DLD1 (cell line): ENCODE measurements at regions not wholly inside any gene's neighbourhood (a gene's known extent, or its start where the extent isn't known, plus 50 kb on each side); places are given as distances from the start of the nearest gene placed in this dataset.
"Not testable (repeated sequence)": the region's sequence is repeated elsewhere in the genome, so short reads cannot be mapped to it uniquely, and the experiment has no call there.

Source experiments
- in situ Hi-C: cut with HindIII; loops from 2 replicates; pipeline ENCODE4 v1.10.0; 2017; ENCODE audit warnings: low sequenced_read_pairs

DNA sequence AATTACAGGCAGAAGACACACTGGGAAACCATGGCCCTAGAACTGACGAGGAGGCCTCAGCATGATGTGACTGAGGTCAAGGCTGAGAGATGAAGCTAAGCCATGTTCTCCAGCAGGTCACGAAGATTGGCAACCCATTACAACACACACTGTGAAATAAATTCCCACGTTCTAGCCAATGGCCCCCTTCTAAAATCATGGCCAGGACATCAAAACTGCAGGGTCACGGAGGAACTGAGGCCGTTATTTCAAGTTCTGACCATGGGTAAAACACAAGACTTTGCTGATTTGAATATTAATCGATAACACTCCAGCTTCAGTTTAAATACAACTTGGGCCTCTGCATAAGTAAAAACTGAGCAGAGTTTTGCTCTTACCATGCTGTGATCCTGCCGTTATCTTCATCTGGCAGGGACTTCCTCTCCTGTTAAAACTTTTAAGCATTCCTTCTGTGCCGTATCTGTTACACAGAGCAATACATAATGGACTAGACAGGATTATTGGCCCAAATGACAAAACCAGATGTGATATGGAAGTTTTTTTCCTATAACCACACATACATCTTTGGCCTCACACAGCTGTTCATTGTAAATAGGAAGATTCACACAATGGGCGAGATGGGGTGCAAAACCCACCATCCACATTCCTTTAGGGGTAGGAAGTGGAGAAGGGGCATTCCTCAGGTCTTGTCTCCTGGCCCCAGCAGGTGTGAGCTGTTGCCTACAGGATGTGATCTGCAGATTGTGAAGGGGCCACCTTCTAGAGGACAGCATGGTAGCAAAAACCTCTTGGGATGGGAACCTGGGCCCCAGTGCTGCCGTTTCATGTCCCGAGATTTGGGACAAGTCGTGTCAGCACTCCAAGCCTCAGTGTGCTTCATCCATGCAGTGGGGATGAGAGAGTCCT is 207.4 kb downstream of the OPA1 start:
- in situ Hi-C loops = no loop called here

DNA sequence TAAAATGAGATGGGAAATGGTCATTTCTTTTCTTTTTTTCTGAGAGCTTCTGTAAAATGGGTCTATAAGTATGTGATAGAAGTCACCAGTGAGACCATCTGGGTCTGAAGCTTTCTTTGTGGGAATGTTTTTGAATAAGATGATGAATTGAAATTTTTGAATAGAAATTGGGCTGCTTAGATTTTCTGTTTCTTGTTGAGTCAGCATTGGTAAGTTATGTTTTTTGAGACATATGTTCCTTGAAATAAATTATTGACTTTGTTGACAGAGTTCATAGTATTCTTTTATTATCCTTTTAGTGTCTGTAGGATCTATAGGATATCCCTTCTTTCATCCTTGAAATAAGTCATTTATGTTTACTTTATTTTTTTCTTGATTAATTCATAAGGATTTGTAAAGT is 208.1 kb downstream of the OPA1 start:
- in situ Hi-C loops = no loop called here

DNA sequence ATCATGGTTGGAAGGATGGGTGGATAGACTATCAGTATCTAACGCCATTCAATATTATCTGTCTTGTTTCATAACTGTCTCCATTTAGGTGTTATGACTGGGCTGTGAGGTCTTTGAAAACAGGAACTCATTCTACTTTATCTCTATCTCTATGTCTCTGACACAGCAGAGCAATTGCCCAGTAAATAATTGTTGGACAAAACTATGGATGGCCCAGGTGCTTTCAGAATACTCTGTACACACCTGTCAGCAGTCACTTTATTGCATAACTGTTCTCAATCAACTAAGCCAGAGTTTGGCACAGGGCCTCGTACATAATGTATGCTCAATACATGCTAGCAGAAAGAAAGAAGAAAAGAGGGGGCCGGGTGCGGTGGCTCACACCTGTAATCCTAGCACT is 210.3 kb downstream of the OPA1 start:
- in situ Hi-C loops = no loop called here

DNA sequence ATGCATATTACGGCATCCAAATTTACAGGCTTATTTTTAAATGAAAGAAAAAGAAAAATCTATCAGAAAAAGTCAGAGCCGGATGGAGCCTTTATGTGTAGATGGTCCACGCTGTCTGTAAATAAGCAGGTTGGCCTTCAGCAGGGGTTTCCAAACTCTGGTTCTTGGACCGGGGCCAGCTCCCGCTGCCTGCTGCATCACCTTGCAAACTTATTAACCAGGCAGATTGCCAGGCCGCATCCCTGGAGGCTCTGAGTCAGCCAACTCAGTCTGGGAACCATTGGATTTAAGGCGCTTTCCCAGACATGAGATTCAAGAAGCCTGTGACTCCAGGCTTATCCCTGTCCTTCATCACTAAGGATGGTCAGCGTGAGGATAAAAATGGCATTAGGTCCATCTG is 212.4 kb downstream of the OPA1 start:
- in situ Hi-C loops = no loop called here

DNA sequence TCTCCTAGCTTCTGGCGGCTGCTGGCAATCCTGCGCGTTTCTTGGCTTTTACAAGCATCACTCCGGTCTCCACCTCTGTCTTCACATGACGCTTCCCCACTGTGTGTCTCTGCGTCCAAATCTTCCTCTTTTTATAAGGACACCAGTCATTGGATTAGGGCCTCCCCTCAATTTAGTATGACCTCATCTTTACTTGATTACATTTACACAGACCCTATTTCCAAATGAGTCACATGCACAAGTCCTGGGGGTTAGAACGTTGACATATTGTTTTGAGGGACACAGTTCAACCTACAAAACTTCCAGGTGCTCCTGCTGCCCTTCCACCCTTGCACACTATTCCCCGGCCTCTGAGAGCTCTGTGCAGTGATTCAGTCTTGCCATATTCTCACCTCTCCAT is 215.3 kb downstream of the OPA1 start:
- in situ Hi-C loops = no loop called here

DNA sequence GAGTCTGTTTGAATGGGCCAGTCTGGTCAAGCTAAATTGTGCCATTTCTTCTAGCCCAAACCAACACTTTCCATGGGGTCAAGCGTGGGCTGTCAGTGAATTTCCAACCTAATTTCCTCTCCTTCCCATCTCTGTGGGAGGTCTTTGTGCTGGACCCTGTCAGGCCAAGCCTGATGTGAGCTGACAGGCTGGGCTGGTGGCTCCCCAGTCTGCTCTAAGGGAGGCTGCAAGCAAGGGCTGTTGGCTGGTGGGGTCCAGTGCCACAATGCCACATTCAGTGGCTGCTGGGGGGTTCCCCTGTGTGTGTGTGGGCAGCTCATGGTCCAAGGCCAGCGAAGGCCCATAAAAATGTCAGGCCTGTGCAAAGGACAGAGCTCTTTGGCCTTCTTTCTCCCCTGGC is 216.1 kb downstream of the OPA1 start:
- in situ Hi-C loops = no loop called here

DNA sequence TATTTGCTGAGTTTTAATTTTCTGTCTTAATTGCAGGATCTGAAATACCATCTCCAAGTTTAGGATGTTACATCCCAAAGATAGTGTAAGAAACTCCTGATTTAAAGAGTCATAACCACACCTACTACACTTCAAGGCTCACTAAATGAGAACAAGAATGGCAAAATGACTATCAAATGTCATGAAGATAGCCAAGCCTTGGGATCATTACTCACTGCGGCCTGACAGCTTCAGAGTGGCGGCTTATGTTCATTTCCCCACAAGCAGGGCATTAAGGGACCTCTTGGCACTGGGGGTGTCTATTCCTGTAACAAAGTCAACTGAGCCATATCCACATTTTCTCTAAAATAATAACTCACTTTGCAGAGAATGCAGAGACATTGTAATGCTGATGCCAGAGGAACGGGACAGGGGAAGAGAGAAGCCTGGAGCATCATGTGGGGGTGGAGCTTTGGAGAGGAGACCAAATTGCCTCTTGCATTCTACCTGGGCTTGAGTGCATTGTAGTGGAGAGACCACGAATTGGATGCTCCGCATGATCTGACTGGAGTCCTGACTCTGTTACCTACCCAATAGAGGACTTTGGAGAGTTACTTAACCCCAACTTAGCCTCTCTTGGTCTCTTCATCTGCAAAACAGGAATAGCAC is 219.2 kb downstream of the OPA1 start:
- in situ Hi-C loops = no loop called here

DNA sequence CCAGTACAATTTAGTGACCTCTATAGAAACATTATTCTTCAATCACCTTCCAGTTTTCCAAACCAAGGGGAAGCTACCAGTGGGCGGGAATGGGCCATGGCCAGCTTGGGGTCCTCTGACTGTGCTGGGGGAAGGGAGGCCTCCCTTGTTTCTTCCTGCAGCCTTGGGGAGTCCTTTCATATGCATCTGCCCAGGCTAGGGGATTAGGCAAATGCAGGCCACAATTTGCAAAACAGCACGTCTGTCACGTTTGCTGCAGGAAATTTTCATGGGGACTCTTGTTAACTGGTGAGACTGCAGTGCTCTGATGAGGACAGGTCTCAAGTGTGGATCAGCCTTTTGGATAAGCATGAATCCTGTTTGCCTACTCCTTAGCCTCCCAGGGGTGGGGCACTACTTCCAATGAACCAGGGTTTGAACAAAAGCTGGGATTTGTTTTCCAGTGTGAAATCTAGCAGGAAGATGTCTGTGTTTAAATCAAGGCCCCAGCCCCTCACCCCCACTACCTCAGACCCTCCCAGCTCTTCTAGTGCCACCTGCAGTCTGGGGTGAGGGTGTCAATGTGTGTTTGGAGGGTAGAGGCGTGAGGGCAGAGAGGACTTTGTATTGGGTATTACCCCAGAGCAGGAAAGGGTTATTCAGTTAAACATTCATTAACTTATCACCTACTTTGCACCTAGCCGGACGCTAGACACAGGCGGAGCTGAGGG is 219.9 kb downstream of the OPA1 start:
- in situ Hi-C loops = no loop called here

DNA sequence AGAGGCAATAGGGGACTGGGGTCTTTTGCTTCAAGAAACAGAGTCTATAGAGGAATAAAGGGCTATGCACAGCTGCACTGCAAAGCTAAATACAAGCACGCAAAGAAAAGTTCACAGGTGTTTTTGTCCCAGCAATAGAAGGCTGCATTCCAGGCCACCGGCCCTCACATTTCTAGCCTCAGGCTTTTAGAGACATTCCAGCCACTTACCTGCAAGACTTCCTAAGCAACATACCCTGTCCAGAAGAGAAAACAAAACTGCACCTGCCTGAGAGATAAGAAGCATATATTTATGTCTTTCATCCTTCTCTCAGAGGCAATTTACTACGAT is 220.5 kb downstream of the OPA1 start:
- in situ Hi-C loops = no loop called here

DNA sequence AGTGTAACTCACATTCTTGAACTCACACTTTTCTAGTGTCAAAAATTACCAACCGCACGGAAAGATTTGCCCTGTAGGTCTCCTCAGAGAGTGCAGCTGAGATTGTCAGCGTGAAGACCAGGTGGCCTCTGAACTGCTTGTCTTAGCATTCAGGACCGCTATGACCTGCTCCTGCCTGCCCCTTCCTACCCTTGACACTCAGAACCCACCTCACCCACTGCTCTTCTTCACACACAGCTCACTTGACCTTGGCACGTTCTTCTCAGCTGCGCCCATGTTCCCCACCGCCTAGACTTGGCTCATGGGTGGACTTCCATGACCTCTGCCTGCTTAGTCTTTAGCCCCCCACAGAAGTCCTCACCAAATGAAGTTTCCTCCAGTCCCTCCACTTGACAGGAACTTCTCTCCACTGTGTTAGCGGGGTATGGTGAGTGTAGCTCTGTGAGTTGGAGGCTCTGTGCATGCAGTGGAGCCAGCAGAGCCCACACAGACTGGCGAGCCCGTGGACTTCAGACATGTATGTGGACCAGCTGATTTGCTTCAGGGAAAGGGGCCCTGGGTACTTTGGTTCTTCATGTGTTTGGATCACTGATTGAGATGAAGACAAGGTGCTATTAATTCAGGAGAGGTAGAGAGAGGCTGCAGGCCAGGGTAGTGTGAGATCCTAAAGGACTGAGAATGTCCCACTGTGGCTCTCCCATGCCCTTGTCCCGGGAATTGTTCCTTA is 221.3 kb downstream of the OPA1 start:
- in situ Hi-C loops = no loop called here

DNA sequence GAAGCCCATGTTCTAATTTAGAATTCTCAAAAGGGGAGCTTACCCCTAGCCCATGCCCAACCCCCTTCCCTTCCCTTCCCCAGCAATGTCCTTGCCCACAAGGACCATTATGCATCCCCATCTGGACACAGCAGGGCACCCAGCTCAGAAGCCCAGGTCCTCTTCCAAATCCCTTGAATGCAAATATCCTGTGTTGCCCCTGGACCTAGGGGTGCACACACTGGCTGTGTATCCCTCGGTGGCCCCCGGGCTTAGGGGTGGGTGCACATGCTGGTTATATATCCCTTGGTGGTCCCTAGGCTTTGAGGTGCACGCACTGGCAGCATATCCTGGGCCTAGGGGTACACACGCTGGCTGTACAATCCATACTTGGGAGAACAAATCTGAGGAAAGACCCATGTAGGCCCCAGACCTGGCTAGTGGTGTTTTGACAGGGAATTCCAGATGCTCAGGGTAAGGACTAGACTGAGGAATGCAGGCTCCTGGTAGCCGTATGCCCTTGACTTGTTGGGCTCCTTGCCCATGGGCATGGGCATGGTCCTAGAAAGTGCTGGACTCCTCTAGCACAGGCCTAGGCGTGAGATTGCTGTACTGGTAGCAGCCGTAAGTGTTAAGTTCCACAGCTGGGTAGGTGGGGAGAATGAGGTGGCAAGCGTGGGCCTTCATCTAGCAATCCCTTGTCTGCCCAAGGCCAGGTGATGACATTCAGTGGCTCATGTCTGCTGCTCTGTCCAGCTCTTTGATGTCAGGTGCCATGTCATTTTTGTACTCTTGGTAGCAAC is 222.4 kb downstream of the OPA1 start:
- in situ Hi-C loops = no loop called here

DNA sequence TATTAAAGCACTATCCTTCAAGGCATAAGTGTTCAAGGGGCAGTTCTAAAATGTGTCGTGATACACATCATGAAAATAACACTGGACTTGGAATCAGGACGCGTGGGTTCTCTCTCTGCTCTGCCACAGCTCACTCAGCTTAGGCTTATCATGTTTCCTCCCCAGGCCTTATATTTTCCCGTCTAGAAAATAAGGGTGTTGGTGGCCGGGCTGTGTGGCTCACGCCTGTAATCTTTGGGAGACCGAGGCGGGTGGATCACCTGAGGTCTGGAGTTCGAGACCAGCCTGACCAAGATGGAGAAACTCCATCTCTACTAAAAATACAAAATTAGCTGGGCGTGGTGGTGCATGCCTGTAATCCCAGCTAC is 223.0 kb downstream of the OPA1 start:
- in situ Hi-C loops = no loop called here

DNA sequence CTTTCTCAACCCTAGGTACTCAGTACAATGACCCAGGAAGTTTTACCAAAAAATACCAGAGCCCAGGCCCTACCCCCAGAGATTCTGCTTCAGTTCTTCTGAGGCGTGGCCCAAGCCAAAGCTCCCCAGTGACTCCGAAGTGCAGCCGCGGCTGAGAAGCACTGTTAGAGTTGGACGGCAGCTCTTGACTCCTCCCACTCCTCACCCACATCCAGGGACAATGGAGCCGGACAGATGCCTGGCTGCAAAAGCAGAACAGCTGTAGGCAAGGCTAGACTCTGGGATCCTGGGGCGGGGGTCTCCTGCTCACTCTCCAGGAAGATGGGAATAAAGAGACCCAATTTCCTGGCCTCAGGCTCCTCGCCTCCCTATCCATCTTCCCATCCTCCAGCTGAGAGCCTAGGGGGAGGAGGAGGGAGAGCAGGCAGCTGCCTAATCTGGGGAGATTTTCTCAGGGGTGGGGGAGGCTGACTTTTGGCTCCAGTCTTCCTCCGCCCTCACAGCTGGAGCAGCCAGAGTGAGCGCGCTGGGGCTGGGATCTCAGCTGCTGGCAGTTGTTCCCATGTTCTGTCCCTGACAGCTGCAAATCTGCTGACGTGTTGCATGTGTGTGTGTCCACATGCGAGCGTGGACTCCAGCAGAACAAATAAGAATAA is 223.8 kb downstream of the OPA1 start:
- in situ Hi-C loops = no loop called here

DNA sequence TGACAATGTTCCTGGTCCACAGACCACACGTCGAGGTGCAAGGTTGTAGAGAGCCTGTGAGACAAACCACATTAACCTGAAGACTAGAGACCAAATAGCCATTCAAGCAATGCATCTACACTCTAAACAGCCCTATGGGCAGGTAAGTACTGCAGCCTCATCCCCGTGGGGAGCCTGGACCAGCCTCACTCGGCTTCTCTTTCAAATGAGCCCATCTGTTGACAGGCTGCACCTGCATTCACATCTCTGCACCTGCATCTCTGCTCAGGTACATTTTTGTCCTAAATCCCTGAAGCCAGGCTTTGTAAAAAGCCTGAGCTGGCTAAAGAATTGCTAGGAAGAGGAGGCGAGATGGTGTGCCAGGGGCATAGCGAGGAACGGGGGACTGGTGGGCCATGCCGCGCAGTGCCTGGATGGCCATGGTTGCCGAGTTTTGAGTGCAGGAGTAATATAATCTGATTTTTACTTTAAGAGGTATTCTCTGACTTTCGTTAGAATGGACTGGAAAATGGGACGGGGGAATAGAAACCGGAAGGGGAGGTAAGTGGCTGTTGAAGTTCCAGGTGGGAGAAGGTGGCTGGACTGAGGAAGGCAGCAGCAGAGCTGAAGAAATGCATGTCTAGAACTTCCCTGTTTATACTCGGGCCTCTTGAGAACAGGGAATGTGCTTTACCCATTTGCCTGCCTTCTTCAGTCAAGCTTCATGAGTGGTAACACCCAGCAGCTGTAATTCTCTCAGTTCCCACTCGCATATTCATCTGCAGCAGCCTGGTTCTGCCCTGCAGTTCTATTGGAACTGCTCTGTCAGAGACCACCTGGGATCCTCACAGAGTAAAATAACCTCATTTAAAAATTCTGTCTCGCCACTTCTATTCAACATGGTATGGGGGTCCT is 226.4 kb downstream of the OPA1 start:
- in situ Hi-C loops = no loop called here

DNA sequence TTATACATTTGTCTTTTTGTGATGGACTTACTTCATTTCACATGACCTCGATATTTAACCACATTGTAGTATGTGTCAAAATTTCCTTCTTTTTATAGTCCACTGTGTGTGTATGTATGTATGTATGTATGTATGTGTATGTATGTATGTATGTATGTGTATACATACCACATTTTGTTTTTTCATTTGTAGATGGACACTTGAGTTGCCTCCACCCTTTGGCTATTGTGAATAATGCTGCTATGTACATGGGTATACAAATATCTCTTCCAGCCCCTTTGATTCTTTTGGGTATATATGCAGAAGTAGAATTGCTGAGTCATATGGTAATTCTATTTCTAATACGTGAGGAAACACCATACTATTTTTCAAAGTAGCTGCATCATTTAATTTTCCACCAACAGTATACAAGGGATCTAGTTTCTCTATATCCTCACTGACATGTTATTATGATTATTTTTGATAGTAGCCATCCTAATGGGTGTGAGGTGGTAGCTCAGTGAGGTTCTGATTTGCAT is 228.2 kb downstream of the OPA1 start:
- in situ Hi-C loops = no loop called here

DNA sequence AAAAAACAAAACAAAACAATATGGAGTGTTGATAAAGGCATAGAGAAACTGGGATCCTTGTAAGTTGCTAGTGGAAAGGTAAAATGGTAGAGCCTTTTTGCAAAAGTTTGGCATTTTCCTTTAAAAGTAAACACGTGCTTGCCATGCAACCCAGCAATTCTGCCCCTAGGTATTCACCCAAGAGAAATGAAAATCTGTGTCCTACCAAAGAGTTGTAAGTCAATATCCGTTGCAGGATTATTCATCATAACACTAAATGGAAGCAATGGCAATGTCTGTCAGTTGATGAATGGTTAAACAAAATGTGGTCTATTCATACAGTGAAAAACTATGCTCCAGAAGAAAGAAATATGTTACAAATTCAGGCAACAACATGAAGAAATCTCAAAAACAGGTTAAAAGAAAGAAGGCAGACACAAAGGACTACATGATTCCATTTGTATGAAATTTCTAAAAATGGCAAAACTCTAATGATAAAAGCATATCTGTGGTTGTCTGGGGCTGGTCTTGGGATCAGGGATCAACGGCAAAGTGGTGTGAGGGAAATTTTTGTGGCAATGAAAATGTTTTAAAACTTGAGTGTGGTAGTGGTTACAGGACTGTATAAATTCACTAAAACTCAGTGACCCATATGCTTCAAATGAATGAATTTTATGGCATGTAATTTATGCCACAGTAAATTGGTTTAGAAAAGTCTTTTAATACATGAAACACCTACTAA is 229.6 kb downstream of the OPA1 start:
- in situ Hi-C loops = no loop called here

DNA sequence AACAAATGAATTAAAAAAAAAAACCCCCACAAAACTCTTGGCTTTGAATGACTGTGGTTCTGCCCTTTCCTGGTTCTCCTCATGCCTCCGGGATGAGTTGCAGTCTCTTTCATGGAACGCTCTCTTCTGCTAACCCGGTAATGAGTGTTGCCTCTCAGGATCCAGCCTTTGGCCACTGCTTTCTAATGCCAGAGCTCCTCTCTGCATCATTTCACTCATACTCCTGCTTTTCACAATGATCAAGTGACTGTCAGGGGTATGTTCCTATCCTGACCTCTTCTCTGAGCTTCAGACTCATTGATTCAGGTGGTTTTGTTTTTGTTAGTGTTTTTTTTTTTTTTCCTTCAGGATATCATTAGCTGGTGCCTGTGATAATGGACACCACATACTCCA is 230.2 kb downstream of the OPA1 start:
- in situ Hi-C loops = not testable (repeated sequence)

DNA sequence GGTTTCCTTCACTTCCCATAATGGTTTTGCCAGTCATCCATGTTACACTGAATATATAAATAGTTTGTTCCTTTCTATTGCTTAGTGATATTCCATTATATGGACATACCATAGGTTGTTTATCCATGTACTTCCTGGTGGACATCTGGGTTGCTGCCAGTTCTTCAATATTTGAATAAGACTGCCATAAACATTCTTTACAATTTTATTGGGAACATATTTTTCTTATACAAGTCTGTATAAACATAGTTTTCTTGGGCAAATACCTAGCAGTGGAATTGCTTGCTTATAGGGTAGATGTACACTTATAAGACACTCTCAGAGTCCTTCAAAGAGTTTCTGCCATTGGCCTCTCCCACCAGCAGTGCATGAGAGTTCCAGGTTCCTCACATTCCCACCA is 231.4 kb downstream of the OPA1 start:
- in situ Hi-C loops = no loop called here
